GM23338 (cell line): ENCODE measurements at regions not wholly inside any gene's neighbourhood (a gene's known extent, or its start where the extent isn't known, plus 50 kb on each side); places are given as distances from the start of the nearest gene placed in this dataset.

Source experiments
- ATAC-seq: fragments of 200-7000 bp; cut with Tn5 transposase; 3 replicates; pipeline ENCODE4 v1.9.1; 2020
- DNase-seq: peaks from one replicate; pipeline ENCODE4 v3.0.0-alpha.2; 2015; ENCODE audit warnings: low spot score
- H2AFZ ChIP-seq: fragments of 200-600 bp; sonication (generic); 2 replicates; pipeline ENCODE4 v1.8.0; 2016; ENCODE audit warnings: antibody characterized with exemption, mild to moderate bottlenecking, moderate library complexity
- H3F3A ChIP-seq: fragments of 200-600 bp; sonication (generic); replicated peaks from 2 replicates; pipeline ENCODE4 v1.8.0; 2017; ENCODE audit warnings: antibody characterized with exemption, mixed run types, low read depth
- H3K27ac ChIP-seq: fragments of 200-600 bp; sonication (generic); 2 replicates; pipeline ENCODE4 v1.6.1; 2016; ENCODE audit warnings: low read depth
- H3K27me3 ChIP-seq: fragments of 200-600 bp; sonication (generic); 2 replicates; pipeline ENCODE4 v1.8.0; 2016; ENCODE audit warnings: mild to moderate bottlenecking, mixed run types, moderate library complexity; ENCODE audit not compliant: insufficient read depth
- H3K36me3 ChIP-seq: fragments of 200-600 bp; sonication (generic); 2 replicates; pipeline ENCODE4 v1.8.0; 2016; ENCODE audit warnings: mild to moderate bottlenecking; ENCODE audit not compliant: insufficient read depth
- H3K4me1 ChIP-seq: fragments of 200-600 bp; sonication (generic); 2 replicates; pipeline ENCODE4 v1.8.0; 2016; ENCODE audit warnings: mild to moderate bottlenecking, moderate library complexity; ENCODE audit not compliant: insufficient read depth
- H3K4me2 ChIP-seq: fragments of 200-600 bp; sonication (generic); 2 replicates; pipeline ENCODE4 v1.7.1; 2017; ENCODE audit warnings: mixed run types
- H3K4me3 ChIP-seq: fragments of 200-600 bp; sonication (generic); 2 replicates; pipeline ENCODE4 v1.6.1; 2016; ENCODE audit warnings: mixed run types
- H3K79me2 ChIP-seq: fragments of 200-600 bp; sonication (generic); replicated peaks from 2 replicates; pipeline ENCODE4 v1.8.0; 2017; ENCODE audit warnings: mild to moderate bottlenecking; ENCODE audit not compliant: insufficient read depth
- H3K9me2 ChIP-seq: fragments of 200-600 bp; sonication (generic); 2 replicates; pipeline ENCODE4 v1.8.0; 2017; ENCODE audit not compliant: insufficient read depth
- H4K20me1 ChIP-seq: fragments of 200-600 bp; sonication (generic); replicated peaks from 2 replicates; pipeline ENCODE4 v1.8.0; 2017; ENCODE audit warnings: mild to moderate bottlenecking; ENCODE audit not compliant: insufficient read depth
- H3K27ac Mint-ChIP-seq: 2 replicates; pipeline ENCODE4 v1.8.0; 2020; ENCODE audit warnings: inconsistent platforms, mild to moderate bottlenecking, moderate library complexity, mixed read lengths
- H3K27me3 Mint-ChIP-seq: 3 replicates; pipeline ENCODE4 v1.8.0; 2022; ENCODE audit warnings: low read depth, mild to moderate bottlenecking, moderate library complexity, mixed read lengths, inconsistent platforms; ENCODE audit not compliant: insufficient read depth, poor library complexity
- H3K36me3 Mint-ChIP-seq: 3 replicates; pipeline ENCODE4 v1.8.0; 2021; ENCODE audit warnings: low read depth, mild to moderate bottlenecking, inconsistent platforms, moderate library complexity, mixed read lengths
- H3K4me1 Mint-ChIP-seq: 3 replicates; pipeline ENCODE4 v1.8.0; 2020; ENCODE audit warnings: mild to moderate bottlenecking, inconsistent platforms, mixed read lengths
- H3K4me3 Mint-ChIP-seq: 3 replicates; pipeline ENCODE4 v1.8.0; 2021; ENCODE audit warnings: moderate library complexity, mild to moderate bottlenecking, inconsistent platforms, mixed read lengths
- H3K9me3 Mint-ChIP-seq: 3 replicates; pipeline ENCODE4 v1.8.0; 2020; ENCODE audit warnings: moderate library complexity, mild to moderate bottlenecking, inconsistent platforms, mixed read lengths
- ETS1 ChIP-seq: IDR thresholded peaks from 2 replicates; pipeline ENCODE4 v1.6.1; 2016; ENCODE audit warnings: antibody characterized with exemption
- EZH2 ChIP-seq: fragments of 200-600 bp; sonication (generic); IDR thresholded peaks from one replicate; pipeline ENCODE4 v1.8.0; 2017; ENCODE audit warnings: antibody characterized with exemption, mild to moderate bottlenecking, low read depth; ENCODE audit not compliant: unreplicated experiment
- EZH2phosphoT487 ChIP-seq: fragments of 200-600 bp; sonication (generic); IDR thresholded peaks from one replicate; pipeline ENCODE4 v1.8.1; 2018; ENCODE audit warnings: antibody characterized with exemption; ENCODE audit not compliant: unreplicated experiment
- NANOG ChIP-seq: IDR thresholded peaks from 2 replicates; pipeline ENCODE4 v1.6.1; 2016; ENCODE audit warnings: antibody characterized with exemption, borderline replicate concordance
- POLR2AphosphoS5 ChIP-seq: IDR thresholded peaks from 2 replicates; pipeline ENCODE4 v1.6.1; 2016; ENCODE audit warnings: antibody characterized with exemption, low read depth
- STAT1 ChIP-seq: IDR thresholded peaks from one replicate; pipeline ENCODE4 v1.6.1; 2016; ENCODE audit warnings: antibody characterized with exemption; ENCODE audit not compliant: unreplicated experiment
- ZNF114 ChIP-seq: fragments of 250-450 bp; sonication (Bioruptor Pico); IDR thresholded peaks from 2 replicates; pipeline ENCODE4 v1.5.0; 2020; ENCODE audit warnings: mild to moderate bottlenecking, moderate library complexity
- ZNF462 ChIP-seq: fragments of 250-450 bp; sonication (Bioruptor Pico); IDR thresholded peaks from 2 replicates; pipeline ENCODE4 v1.5.0; 2020; ENCODE audit warnings: mild to moderate bottlenecking, moderate library complexity

DNA sequence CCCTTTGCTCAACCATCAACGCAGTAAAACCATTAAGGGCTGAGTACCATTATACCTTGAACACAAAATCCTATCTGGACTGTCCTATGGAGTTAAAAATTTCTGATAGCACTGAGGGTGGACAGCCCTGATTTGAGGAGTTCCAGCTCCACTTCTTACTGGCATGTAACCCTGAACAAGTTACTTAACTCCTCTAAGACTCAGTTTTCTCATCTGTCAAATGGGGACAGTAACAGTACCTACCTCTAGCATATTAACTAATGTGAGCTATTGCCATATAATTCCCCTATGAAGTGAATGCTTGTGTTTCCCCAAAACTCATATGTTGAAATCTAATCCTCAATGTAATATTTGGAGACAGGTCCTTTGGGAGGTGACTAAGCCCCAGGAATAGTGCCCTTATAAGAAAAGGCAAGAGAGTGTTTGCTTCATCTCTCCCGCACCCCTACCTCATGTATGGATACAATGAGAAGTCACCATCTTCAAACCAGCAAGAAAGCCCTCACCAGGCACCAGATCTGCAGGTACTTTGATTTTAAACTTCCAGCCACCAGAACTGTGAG lies 61.9 kb upstream of the DOCK9 start (continued):
- no peak for TF ChIP-seq ZNF462
- no peak for TF ChIP-seq NANOG
- no peak for TF ChIP-seq POLR2AphosphoS5
- no peak for TF ChIP-seq ZNF114 (CRISPR knock-in tag)
- no peak for TF ChIP-seq STAT1
- TF ChIP-seq ETS1, result no peak
- TF ChIP-seq EZH2phosphoT487, result no peak
- TF ChIP-seq EZH2, result no peak

DNA sequence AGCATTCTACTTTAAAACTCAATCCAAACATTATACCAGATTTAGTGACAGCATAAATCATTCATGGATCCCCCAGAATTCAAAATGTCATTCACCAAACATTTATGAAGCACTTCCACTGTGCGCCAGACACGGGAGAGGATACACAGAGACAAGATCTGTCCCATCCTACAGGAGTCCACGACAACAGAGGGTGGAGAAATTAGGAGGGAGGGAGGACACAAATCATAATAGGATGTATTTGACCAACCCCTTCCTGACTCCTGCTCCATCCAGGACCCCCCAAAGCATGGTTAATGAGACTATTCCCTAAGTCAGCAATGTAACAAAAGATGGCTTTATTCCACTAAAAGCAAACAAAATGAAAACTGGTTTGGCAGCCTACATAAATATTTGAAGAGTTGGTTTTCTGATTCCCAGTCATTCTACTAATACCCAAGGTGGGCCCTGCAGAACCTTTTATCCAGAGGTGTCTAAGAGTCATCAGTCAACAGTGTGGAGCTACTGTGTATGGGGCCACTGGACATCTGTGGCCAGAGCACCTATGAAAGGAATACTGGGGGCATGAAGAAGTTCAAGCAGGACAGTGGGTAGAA lies 62.8 kb upstream of the DOCK9 start:
- ATAC-seq, result no peak
- Mint-ChIP-seq H3K27ac (no peak overlapping the region), H3K4me3 (no peak overlapping the region), H3K27me3 (no peaks in the 10 kb centered on the region), H3K9me3 (no peaks in the 10 kb centered on the region), H3K4me1 (0 out of 3 replicates have a peak, but pooled peaks cover 2% of the 10 kb centered on the region), H3K36me3 (no peaks in the 10 kb centered on the region)
- Histone ChIP-seq H3K4me3 (no peak overlapping the region), H3F3A (no peaks in the 10 kb centered on the region), H3K79me2 (no peaks in the 10 kb centered on the region), H3K9me2 (no peaks in the 10 kb centered on the region), H3K27ac (no peak overlapping the region), H3K4me2 (no peak overlapping the region), H4K20me1 (no peaks in the 10 kb centered on the region), H3K27me3 (no peaks in the 10 kb centered on the region), H3K36me3 (no peaks in the 10 kb centered on the region), H3K4me1 (no peaks in the 10 kb centered on the region), H2AFZ (no peak overlapping the region)
- no peak for DNase-seq
- TF ChIP-seq ZNF114 (CRISPR knock-in tag), result no peak
- no peak for TF ChIP-seq ZNF462
- no peak for TF ChIP-seq STAT1
- TF ChIP-seq POLR2AphosphoS5, result no peak
